ENCODE measurements at regions not wholly inside any gene's neighbourhood (a gene's known extent, or its start where the extent isn't known, plus 50 kb on each side); places are given as distances from the start of the nearest gene placed in this dataset.

DNA sequence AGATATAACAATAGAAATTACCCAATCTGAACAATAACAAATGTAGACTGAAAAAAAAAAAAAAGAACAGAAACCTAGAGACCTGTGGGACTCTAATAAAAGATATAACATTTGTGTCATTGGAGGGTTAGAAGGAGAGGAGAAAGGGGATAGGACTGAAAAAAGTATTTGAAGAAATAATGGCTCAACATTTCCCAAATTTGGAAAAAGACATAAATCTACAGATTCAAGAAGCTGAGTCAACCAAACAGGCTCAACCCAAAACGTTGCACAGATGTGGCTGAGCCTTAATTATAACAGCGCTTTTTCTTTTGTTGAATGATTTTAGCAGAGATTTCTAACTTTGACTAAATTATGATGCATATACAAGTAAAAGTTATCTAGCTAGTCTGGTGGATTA lies 131.3 kb downstream of the TMTC3 start:
- TF ChIP-seq, protein P1, sequence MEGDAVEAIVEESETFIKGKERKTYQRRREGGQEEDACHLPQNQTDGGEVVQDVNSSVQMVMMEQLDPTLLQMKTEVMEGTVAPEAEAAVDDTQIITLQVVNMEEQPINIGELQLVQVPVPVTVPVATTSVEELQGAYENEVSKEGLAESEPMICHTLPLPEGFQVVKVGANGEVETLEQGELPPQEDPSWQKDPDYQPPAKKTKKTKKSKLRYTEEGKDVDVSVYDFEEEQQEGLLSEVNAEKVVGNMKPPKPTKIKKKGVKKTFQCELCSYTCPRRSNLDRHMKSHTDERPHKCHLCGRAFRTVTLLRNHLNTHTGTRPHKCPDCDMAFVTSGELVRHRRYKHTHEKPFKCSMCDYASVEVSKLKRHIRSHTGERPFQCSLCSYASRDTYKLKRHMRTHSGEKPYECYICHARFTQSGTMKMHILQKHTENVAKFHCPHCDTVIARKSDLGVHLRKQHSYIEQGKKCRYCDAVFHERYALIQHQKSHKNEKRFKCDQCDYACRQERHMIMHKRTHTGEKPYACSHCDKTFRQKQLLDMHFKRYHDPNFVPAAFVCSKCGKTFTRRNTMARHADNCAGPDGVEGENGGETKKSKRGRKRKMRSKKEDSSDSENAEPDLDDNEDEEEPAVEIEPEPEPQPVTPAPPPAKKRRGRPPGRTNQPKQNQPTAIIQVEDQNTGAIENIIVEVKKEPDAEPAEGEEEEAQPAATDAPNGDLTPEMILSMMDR (IDR thresholded peaks at IDR 0.05; ENCODE audit: insufficient read depth, low read depth, low read length), result no peak
- no peak for TF ChIP-seq EZH2 (IDR thresholded peaks at IDR 0.05; ENCODE audit: insufficient read depth, low read length)

All from astrocyte (in vitro differentiated cells and primary cell).